OCI-LY1 (cell line): ENCODE measurements at regions not wholly inside any gene's neighbourhood (a gene's known extent, or its start where the extent isn't known, plus 50 kb on each side); places are given as distances from the start of the nearest gene placed in this dataset.

ENCODE experiments used
- H2AFZ ChIP-seq: fragments of 200-600 bp; sonication (generic), shearing (Covaris generic); 2 replicates; pipeline ENCODE4 v1.6.0; 2014; ENCODE audit warnings: antibody characterized with exemption, mild to moderate bottlenecking, low read length
- H3F3A ChIP-seq: fragments of 200-600 bp; sonication (generic), shearing (Covaris generic); 2 replicates; pipeline ENCODE4 v1.6.0; 2014; ENCODE audit warnings: mild to moderate bottlenecking, antibody characterized with exemption, low read length, moderate library complexity; ENCODE audit not compliant: insufficient read depth
- H3K27ac ChIP-seq: fragments of 200-600 bp; sonication (generic); 2 replicates; pipeline ENCODE4 v1.5.1; 2014; ENCODE audit warnings: low read length, mixed run types, mild to moderate bottlenecking, low read depth; ENCODE audit not compliant: poor library complexity, severe bottlenecking
- H3K27me3 ChIP-seq: fragments of 200-600 bp; sonication (generic); 2 replicates; pipeline ENCODE4 v1.6.0; 2014; ENCODE audit warnings: antibody characterized with exemption, mild to moderate bottlenecking, low read length, moderate library complexity; ENCODE audit not compliant: insufficient read depth
- H3K36me3 ChIP-seq: fragments of 200-600 bp; sonication (generic); 2 replicates; pipeline ENCODE4 v1.6.1; 2014; ENCODE audit warnings: mild to moderate bottlenecking, antibody characterized with exemption, low read length, moderate library complexity, mixed read lengths; ENCODE audit not compliant: insufficient read depth
- H3K4me1 ChIP-seq: fragments of 200-600 bp; sonication (generic); 2 replicates; pipeline ENCODE4 v1.5.1; 2014; ENCODE audit warnings: mild to moderate bottlenecking, low read length, moderate library complexity; ENCODE audit not compliant: insufficient read depth, severe bottlenecking
- H3K4me2 ChIP-seq: fragments of 200-600 bp; sonication (generic), shearing (Covaris generic); 2 replicates; pipeline ENCODE4 v1.6.1; 2014; ENCODE audit warnings: low read length
- H3K4me3 ChIP-seq: fragments of 200-600 bp; sonication (generic); 2 replicates; pipeline ENCODE4 v1.5.1; 2014; ENCODE audit warnings: low read length, low read depth, mild to moderate bottlenecking, mixed read lengths; ENCODE audit not compliant: poor library complexity, severe bottlenecking
- H3K79me2 ChIP-seq: fragments of 200-600 bp; shearing (Covaris generic); 2 replicates; pipeline ENCODE4 v1.6.1; 2016; ENCODE audit warnings: mixed run types, low read length, mixed read lengths; ENCODE audit not compliant: insufficient read depth
- H3K9ac ChIP-seq: fragments of 200-600 bp; sonication (generic), shearing (Covaris generic); 2 replicates; pipeline ENCODE4 v1.6.1; 2014; ENCODE audit warnings: mild to moderate bottlenecking, low read length, mixed read lengths
- H3K9me2 ChIP-seq: fragments of 200-600 bp; sonication (generic), shearing (Covaris generic); 2 replicates; pipeline ENCODE4 v1.6.1; 2014; ENCODE audit warnings: low read depth, mild to moderate bottlenecking, low read length, mixed read lengths
- H3K9me3 ChIP-seq: fragments of 200-600 bp; shearing (Covaris generic); 2 replicates; pipeline ENCODE4 v1.6.1; 2014; ENCODE audit warnings: low read length, mixed read lengths
- H4K20me1 ChIP-seq: fragments of 200-600 bp; sonication (generic), shearing (Covaris generic); 2 replicates; pipeline ENCODE4 v1.6.0; 2016; ENCODE audit warnings: mild to moderate bottlenecking, low read length; ENCODE audit not compliant: insufficient read depth
- EZH2 ChIP-seq: fragments of 200-600 bp; sonication (generic), shearing (Covaris generic); IDR thresholded peaks from 2 replicates; pipeline ENCODE4 v1.8.0; 2017; ENCODE audit warnings: borderline replicate concordance, mixed run types, mild to moderate bottlenecking, antibody characterized with exemption, low read length, moderate library complexity, mixed read lengths
- TF ChIP-seq, protein P1 (sequence below): fragments of 200-600 bp; sonication (generic), shearing (Covaris generic); IDR thresholded peaks from 2 replicates; pipeline ENCODE4 v1.5.1; 2017; ENCODE audit warnings: mild to moderate bottlenecking, antibody characterized with exemption, low read length, moderate library complexity, mixed read lengths

GRCh38 chrX:127243654-127244053, 424.1 kb downstream of the PRR32 start:
- H2AFZ ChIP-seq: no peak overlapping the region
- H3K9ac ChIP-seq: no peak overlapping the region
- H3K4me3 ChIP-seq: no peak overlapping the region
- no peaks in the 10 kb centered on the region for H3K79me2 ChIP-seq
- H3K27ac ChIP-seq: no peak overlapping the region
- H3K4me1 ChIP-seq: no peaks in the 10 kb centered on the region
- no peaks in the 10 kb centered on the region for H3K36me3 ChIP-seq
- TF ChIP-seq, protein P1, sequence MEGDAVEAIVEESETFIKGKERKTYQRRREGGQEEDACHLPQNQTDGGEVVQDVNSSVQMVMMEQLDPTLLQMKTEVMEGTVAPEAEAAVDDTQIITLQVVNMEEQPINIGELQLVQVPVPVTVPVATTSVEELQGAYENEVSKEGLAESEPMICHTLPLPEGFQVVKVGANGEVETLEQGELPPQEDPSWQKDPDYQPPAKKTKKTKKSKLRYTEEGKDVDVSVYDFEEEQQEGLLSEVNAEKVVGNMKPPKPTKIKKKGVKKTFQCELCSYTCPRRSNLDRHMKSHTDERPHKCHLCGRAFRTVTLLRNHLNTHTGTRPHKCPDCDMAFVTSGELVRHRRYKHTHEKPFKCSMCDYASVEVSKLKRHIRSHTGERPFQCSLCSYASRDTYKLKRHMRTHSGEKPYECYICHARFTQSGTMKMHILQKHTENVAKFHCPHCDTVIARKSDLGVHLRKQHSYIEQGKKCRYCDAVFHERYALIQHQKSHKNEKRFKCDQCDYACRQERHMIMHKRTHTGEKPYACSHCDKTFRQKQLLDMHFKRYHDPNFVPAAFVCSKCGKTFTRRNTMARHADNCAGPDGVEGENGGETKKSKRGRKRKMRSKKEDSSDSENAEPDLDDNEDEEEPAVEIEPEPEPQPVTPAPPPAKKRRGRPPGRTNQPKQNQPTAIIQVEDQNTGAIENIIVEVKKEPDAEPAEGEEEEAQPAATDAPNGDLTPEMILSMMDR: no peak
- no peak for TF ChIP-seq EZH2
- no peak overlapping the region for H3K4me2 ChIP-seq
- no peaks in the 10 kb centered on the region for H3K27me3 ChIP-seq
- no peaks in the 10 kb centered on the region for H3F3A ChIP-seq
- no peaks in the 10 kb centered on the region for H3K9me2 ChIP-seq
- no peaks in the 10 kb centered on the region for H3K9me3 ChIP-seq
- H4K20me1 ChIP-seq: no peaks in the 10 kb centered on the region

- Histone ChIP-seq H2AFZ (no peak overlapping the region), H3K9me3 (no peaks in the 10 kb centered on the region), H3K27ac (no peak overlapping the region), H3K4me2 (no peak overlapping the region), H3K9me2 (no peaks in the 10 kb centered on the region), H3K36me3 (no peaks in the 10 kb centered on the region), H3K9ac (no peak overlapping the region), H3K4me1 (no peaks in the 10 kb centered on the region), H3F3A (no peaks in the 10 kb centered on the region), H3K4me3 (no peak overlapping the region), H3K27me3 (no peaks in the 10 kb centered on the region), H3K79me2 (no peaks in the 10 kb centered on the region), H4K20me1 (no peaks in the 10 kb centered on the region)
- TF ChIP-seq EZH2: no peak
- TF ChIP-seq, protein P1: no peak
Observed at GRCh38 chrX:127259742-127260141, 440.2 kb downstream of the PRR32 start.

DNA sequence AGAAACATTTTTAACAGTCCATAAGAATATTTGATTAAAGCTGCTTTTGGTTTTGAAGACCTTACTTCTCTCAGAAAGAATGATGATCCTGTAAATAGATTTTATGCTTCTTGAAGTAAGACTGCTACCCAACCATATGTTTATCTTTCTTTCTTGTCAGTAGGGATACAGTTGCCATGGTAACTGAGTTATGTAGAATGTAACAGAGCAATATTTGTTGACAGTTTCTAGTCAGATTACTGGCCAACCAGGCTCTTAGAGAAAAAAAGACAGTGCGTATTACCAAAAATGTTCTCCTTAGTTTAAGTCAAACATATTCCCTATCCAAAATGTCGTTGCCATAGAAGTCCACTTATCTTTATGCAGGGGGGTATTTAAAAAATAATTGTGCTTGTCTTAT, 456.8 kb downstream of the PRR32 start:
- Histone ChIP-seq H3F3A (no peaks in the 10 kb centered on the region), H3K9me3 (no peaks in the 10 kb centered on the region), H4K20me1 (no peaks in the 10 kb centered on the region), H3K27ac (no peak overlapping the region), H3K4me3 (no peak overlapping the region), H3K79me2 (no peaks in the 10 kb centered on the region), H3K9me2 (no peaks in the 10 kb centered on the region), H3K9ac (no peak overlapping the region), H3K4me1 (no peaks in the 10 kb centered on the region), H2AFZ (no peak overlapping the region), H3K4me2 (no peak overlapping the region), H3K27me3 (no peaks in the 10 kb centered on the region), H3K36me3 (no peaks in the 10 kb centered on the region)
- no peak for TF ChIP-seq EZH2
- TF ChIP-seq, protein P1: no peak
